Central memory CD8-positive, alpha-beta T cell (primary cell): ENCODE measurements at regions not wholly inside any gene's neighbourhood (a gene's known extent, or its start where the extent isn't known, plus 50 kb on each side); places are given as distances from the start of the nearest gene placed in this dataset.

ENCODE experiments used
- ATAC-seq: fragments of 150-1000 bp; cut with Tn5 transposase; replicated peaks from 2 replicates; pipeline ENCODE4 v1.10.0; 2022; ENCODE audit warnings: mild to moderate bottlenecking, moderate FRiP score, moderate number of reproducible peaks; ENCODE audit not compliant: poor library complexity, severe bottlenecking; ENCODE audit errors: extremely low read depth
- DNase-seq, 2 donors: peaks; one replicate each; pipeline ENCODE4 v3.0.0; 2021; ENCODE audit warnings: low spot score in 2 of 2
- H3K27ac Mint-ChIP-seq: one replicate; pipeline ENCODE4 v1.8.0; 2022; ENCODE audit warnings: low read depth, mild to moderate bottlenecking, moderate library complexity, mixed read lengths
- H3K27me3 Mint-ChIP-seq: one replicate; pipeline ENCODE4 v1.8.0; 2022; ENCODE audit warnings: mixed read lengths
- H3K36me3 Mint-ChIP-seq: one replicate; pipeline ENCODE4 v1.8.0; 2022; ENCODE audit warnings: mild to moderate bottlenecking, moderate library complexity, mixed read lengths; ENCODE audit not compliant: insufficient read depth
- H3K4me1 Mint-ChIP-seq: one replicate; pipeline ENCODE4 v1.8.0; 2022; ENCODE audit warnings: mixed read lengths
- H3K4me3 Mint-ChIP-seq: one replicate; pipeline ENCODE4 v1.8.0; 2022; ENCODE audit warnings: mild to moderate bottlenecking, moderate library complexity, mixed read lengths
- H3K9me3 Mint-ChIP-seq: one replicate; pipeline ENCODE4 v1.8.0; 2022; ENCODE audit warnings: mixed read lengths

- no peaks in the 10 kb centered on the region for H3K36me3 Mint-ChIP-seq
- H3K9me3 Mint-ChIP-seq: peaks cover 17% of the 10 kb centered on the region
- no peaks in the 10 kb centered on the region for H3K4me1 Mint-ChIP-seq
- no peak for DNase-seq
- no peaks in the 10 kb centered on the region for H3K27me3 Mint-ChIP-seq
- no peak overlapping the region for H3K27ac Mint-ChIP-seq
- H3K4me3 Mint-ChIP-seq: no peak overlapping the region
- no peak for ATAC-seq
Observed at GRCh38 chr2:155030296-155030695, 331.8 kb downstream of the KCNJ3 start.

- no peak overlapping the region for H3K4me3 Mint-ChIP-seq
- DNase-seq: no peak
- no peak for ATAC-seq
- no peaks in the 10 kb centered on the region for H3K36me3 Mint-ChIP-seq
- no peak overlapping the region for H3K27ac Mint-ChIP-seq
- no peaks in the 10 kb centered on the region for H3K4me1 Mint-ChIP-seq
- H3K27me3 Mint-ChIP-seq: no peaks in the 10 kb centered on the region
- peaks cover 5% of the 10 kb centered on the region for H3K9me3 Mint-ChIP-seq
Observed at GRCh38 chr2:155026651-155027174, 328.2 kb downstream of the KCNJ3 start.

- H3K4me1 Mint-ChIP-seq: no peaks in the 10 kb centered on the region
- no peak overlapping the region for H3K4me3 Mint-ChIP-seq
Observed at GRCh38 chr2:155023674-155024073, 325.2 kb downstream of the KCNJ3 start.

DNA sequence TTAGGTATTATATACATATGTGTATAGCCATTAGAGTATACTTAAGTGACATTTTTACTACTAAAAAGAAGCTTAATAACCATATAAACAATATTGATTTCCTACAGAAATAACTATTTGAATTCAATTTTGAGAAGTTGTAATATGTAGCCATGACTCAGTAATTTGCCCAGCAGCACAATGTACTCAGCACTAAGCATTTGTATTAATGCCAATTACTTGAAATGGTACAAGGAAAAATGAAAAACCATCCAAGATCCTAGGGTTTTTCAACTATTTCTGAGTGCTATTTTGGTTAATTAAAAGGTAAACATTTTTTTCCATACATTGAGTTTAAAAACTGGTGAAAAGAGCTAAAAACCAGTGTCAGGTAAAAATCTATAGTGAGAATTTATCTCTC, 324.0 kb downstream of the KCNJ3 start:
- Mint-ChIP-seq H3K4me1 (no peaks in the 10 kb centered on the region), H3K9me3 (peaks cover 6% of the 10 kb centered on the region), H3K27me3 (no peaks in the 10 kb centered on the region), H3K27ac (no peak overlapping the region), H3K36me3 (no peaks in the 10 kb centered on the region), H3K4me3 (no peak overlapping the region)
- ATAC-seq: no peak
- DNase-seq: no peak

More at GRCh38 chr2:155023674-155024073, 325.2 kb downstream of the KCNJ3 start:
- no peak for ATAC-seq
- Mint-ChIP-seq H3K27ac (no peak overlapping the region), H3K36me3 (no peaks in the 10 kb centered on the region), H3K9me3 (peaks cover 6% of the 10 kb centered on the region), H3K27me3 (no peaks in the 10 kb centered on the region)
- DNase-seq: no peak

DNA sequence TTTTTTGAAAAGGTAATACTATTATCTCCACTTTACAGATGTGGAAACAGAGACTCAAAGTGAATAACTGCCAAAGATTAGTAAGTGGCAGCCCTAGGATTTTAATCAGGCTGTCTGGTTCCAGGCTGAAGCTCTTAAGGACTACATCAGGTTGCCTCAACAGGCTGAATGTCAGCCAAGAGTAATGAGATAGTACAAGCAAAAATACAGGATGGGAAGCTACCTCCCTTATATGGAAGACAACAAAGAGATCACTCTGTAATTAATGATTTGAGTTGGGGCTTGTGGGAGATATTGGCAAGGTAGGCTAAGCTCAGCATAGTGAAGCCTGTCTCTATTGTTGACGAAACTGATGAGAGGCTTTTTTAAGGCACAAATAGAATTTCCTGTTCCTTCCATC, 323.1 kb downstream of the KCNJ3 start:
- Mint-ChIP-seq H3K9me3 (peaks cover 6% of the 10 kb centered on the region), H3K36me3 (no peaks in the 10 kb centered on the region), H3K27me3 (no peaks in the 10 kb centered on the region), H3K27ac (no peak overlapping the region), H3K4me3 (no peak overlapping the region), H3K4me1 (no peaks in the 10 kb centered on the region)
- ATAC-seq: no peak
- no peak for DNase-seq

GRCh38 chr2:155020246-155020645, 321.8 kb downstream of the KCNJ3 start:
- no peak overlapping the region for H3K27ac Mint-ChIP-seq
- DNase-seq: no peak
- peaks cover 8% of the 10 kb centered on the region for H3K9me3 Mint-ChIP-seq
- no peaks in the 10 kb centered on the region for H3K36me3 Mint-ChIP-seq
- H3K4me3 Mint-ChIP-seq: no peak overlapping the region
- no peaks in the 10 kb centered on the region for H3K4me1 Mint-ChIP-seq
- ATAC-seq: no peak
- H3K27me3 Mint-ChIP-seq: no peaks in the 10 kb centered on the region

- Mint-ChIP-seq H3K4me3 (no peak overlapping the region), H3K4me1 (no peaks in the 10 kb centered on the region), H3K36me3 (no peaks in the 10 kb centered on the region), H3K27ac (no peak overlapping the region), H3K27me3 (no peaks in the 10 kb centered on the region), H3K9me3 (peaks cover 17% of the 10 kb centered on the region)
- no peak for DNase-seq
- no peak for ATAC-seq
Observed at GRCh38 chr2:155010925-155011324, 312.4 kb downstream of the KCNJ3 start.

DNA sequence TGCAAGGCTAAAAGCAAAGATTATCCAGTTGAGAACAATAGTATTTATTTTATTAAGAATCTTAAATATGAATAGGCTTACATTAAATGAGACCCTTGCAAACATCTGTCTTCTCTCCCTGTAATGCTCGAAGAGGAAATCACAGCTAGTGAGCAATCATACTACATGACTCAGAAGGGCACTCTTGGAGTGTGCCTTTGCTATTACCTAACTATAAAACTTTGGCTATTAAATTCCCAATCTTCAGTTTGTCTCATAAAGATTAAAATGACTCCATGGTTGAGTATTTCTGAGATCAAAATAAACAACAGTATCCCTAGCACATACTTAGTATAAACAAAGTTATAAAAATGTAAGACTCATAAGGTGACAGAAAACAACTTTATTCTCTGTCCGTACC, 296.9 kb downstream of the KCNJ3 start:
- Mint-ChIP-seq H3K36me3 (no peaks in the 10 kb centered on the region), H3K4me3 (no peak overlapping the region), H3K9me3 (peaks cover 3% of the 10 kb centered on the region), H3K4me1 (no peaks in the 10 kb centered on the region), H3K27me3 (no peaks in the 10 kb centered on the region), H3K27ac (no peak overlapping the region)
- ATAC-seq (no peak), DNase-seq (no peak)

GRCh38 chr2:154992826-154993225, 294.3 kb downstream of the KCNJ3 start:
- ATAC-seq: no peak
- H3K27me3 Mint-ChIP-seq: no peaks in the 10 kb centered on the region
- no peak overlapping the region for H3K27ac Mint-ChIP-seq
- no peak overlapping the region for H3K4me3 Mint-ChIP-seq
- peaks cover 11% of the 10 kb centered on the region for H3K9me3 Mint-ChIP-seq
- DNase-seq: no peak
- H3K36me3 Mint-ChIP-seq: no peaks in the 10 kb centered on the region
- H3K4me1 Mint-ChIP-seq: no peaks in the 10 kb centered on the region

- H3K4me1 Mint-ChIP-seq: no peaks in the 10 kb centered on the region
- peaks cover 15% of the 10 kb centered on the region for H3K9me3 Mint-ChIP-seq
- no peak overlapping the region for H3K27ac Mint-ChIP-seq
- no peaks in the 10 kb centered on the region for H3K27me3 Mint-ChIP-seq
- no peak for ATAC-seq
- no peaks in the 10 kb centered on the region for H3K36me3 Mint-ChIP-seq
- H3K4me3 Mint-ChIP-seq: no peak overlapping the region
- DNase-seq: no peak
Observed at GRCh38 chr2:154978710-154979109, 280.2 kb downstream of the KCNJ3 start.

GRCh38 chr2:154978244-154978643, 279.7 kb downstream of the KCNJ3 start:
- Mint-ChIP-seq H3K4me1 (no peaks in the 10 kb centered on the region), H3K4me3 (no peak overlapping the region), H3K36me3 (no peaks in the 10 kb centered on the region), H3K27ac (no peak overlapping the region), H3K27me3 (no peaks in the 10 kb centered on the region), H3K9me3 (peaks cover 15% of the 10 kb centered on the region)
- no peak for ATAC-seq
- DNase-seq: no peak

DNA sequence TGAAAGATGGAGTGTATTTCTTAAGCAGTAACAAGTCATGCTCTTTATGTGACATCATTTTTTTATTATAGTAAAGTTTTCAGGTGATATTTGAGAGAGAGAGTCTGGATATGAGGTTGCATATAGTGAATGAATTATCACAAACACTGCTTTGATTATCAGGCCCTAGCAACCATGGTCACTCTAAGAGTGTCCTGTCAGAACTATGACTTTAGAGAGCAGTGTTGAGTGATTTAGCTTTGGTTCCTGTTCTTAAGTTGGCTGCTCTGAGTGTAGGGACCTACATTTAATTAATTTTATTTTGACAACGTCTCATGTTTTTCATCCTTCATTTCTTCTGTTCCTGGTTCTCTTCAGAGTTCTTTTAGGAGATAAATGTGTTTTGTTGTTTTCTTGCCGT, 275.5 kb downstream of the KCNJ3 start:
- H3K4me1 Mint-ChIP-seq: no peaks in the 10 kb centered on the region
- DNase-seq (no peak), ATAC-seq (no peak)
- no peaks in the 10 kb centered on the region for H3K27me3 Mint-ChIP-seq
- H3K4me3 Mint-ChIP-seq: no peak overlapping the region
- no peak overlapping the region for H3K27ac Mint-ChIP-seq
- no peaks in the 10 kb centered on the region for H3K36me3 Mint-ChIP-seq
- H3K9me3 Mint-ChIP-seq: peaks cover 22% of the 10 kb centered on the region

DNA sequence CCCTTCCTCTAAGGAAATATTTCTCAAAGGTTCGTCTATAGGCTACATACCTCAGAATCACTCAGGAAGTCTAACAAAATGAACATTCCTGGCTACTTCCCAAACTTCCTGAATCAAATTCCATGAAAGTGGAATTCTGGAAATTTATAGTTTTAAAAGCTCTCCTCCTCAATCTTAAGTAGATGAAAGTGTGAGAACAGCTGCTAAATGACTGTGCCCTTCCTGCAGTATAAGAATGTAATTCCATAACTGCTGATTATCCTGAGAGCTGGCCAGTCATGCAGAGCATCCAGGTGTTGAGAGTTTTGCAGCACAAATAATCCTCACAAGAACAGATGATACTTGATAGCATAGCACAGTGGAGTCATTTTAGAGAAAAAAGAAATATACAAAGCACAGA, 265.0 kb downstream of the KCNJ3 start:
- Mint-ChIP-seq H3K9me3 (peaks cover 13% of the 10 kb centered on the region), H3K27me3 (no peaks in the 10 kb centered on the region), H3K4me3 (no peak overlapping the region), H3K36me3 (no peaks in the 10 kb centered on the region), H3K27ac (no peak overlapping the region), H3K4me1 (no peaks in the 10 kb centered on the region)
- no peak for DNase-seq
- no peak for ATAC-seq

DNA sequence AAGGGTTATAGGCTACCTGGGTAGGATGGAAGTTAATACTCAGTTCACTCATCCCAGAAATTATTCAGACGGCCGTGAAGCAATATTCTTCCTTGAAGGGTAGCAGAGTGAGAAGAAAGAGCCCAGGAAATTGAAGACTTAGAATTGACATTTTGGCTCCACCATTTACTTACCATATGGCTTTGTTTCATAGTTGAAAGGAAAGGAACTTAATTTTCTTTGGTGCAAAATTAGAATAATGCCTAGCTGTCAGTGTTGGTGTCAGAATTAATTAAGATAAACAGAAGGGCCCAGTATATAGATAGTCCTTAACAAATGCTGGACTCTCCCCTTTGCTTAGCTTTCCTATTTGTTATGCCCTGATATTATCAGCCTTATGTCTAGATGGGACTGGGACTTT, 263.2 kb downstream of the KCNJ3 start:
- DNase-seq (no peak), ATAC-seq (no peak)
- Mint-ChIP-seq H3K27me3 (no peaks in the 10 kb centered on the region), H3K27ac (no peak overlapping the region), H3K36me3 (no peaks in the 10 kb centered on the region), H3K4me3 (no peak overlapping the region), H3K9me3 (peaks cover 10% of the 10 kb centered on the region), H3K4me1 (no peaks in the 10 kb centered on the region)
